GM12865 (cell line): ENCODE measurements at regions not wholly inside any gene's neighbourhood (a gene's known extent, or its start where the extent isn't known, plus 50 kb on each side); places are given as distances from the start of the nearest gene placed in this dataset.
"Not testable (repeated sequence)": the region's sequence is repeated elsewhere in the genome, so short reads cannot be mapped to it uniquely, and the experiment has no call there.

ENCODE experiments used
- DNase-seq: peaks from one replicate; pipeline ENCODE4 v3.0.0; 2010; ENCODE audit warnings: low read depth
- H3K4me3 ChIP-seq: 2 replicates; pipeline ENCODE4 v1.5.1; 2011; ENCODE audit warnings: mild to moderate bottlenecking, low read depth, low read length, control low read depth
- CTCF ChIP-seq: IDR thresholded peaks from 2 replicates; pipeline ENCODE4 v1.5.1; 2011; ENCODE audit warnings: low read length, control low read depth, low read depth, inconsistent platforms; ENCODE audit not compliant: insufficient read depth; ENCODE audit errors: missing control alignments

- not testable (repeated sequence) for DNase-seq, H3K4me3 ChIP-seq
These were observed 140.9 kb upstream of the GOLGA6L4 start for GRCh38 chr15:84094720-84095119.

- not testable (repeated sequence) for H3K4me3 ChIP-seq
- peak; percentile 32 for DNase-seq
These were observed 138.5 kb upstream of the GOLGA6L4 start for GRCh38 chr15:84097053-84097452.

- DNase-seq, result no peak
- H3K4me3 ChIP-seq, result no peak overlapping the region
- TF ChIP-seq CTCF, result no peak
These were observed 137.0 kb upstream of the GOLGA6L4 start for GRCh38 chr15:84098604-84099003.

- no peak for TF ChIP-seq CTCF
- peak; percentile 51 for DNase-seq
- H3K4me3 ChIP-seq, result no peak overlapping the region
These were observed 136.4 kb upstream of the GOLGA6L4 start for GRCh38 chr15:84099181-84099580.

GRCh38 chr15:84103345-84103744, 132.2 kb upstream of the GOLGA6L4 start:
- H3K4me3 ChIP-seq, result no peak overlapping the region
- TF ChIP-seq CTCF, result no peak
- DNase-seq, result no peak

- TF ChIP-seq CTCF, result no peak
These were observed 130.7 kb upstream of the GOLGA6L4 start for GRCh38 chr15:84104853-84105252.

GRCh38 chr15:84108728-84109127, 126.8 kb upstream of the GOLGA6L4 start:
- TF ChIP-seq CTCF, result no peak
- no peak for DNase-seq
- H3K4me3 ChIP-seq, result no peak overlapping the region

More at GRCh38 chr15:84104853-84105252, 130.7 kb upstream of the GOLGA6L4 start:
- no peak overlapping the region for H3K4me3 ChIP-seq
- no peak for DNase-seq

GRCh38 chr15:84111575-84111974, 124.0 kb upstream of the GOLGA6L4 start:
- no peak for DNase-seq
- TF ChIP-seq CTCF, result no peak
- H3K4me3 ChIP-seq, result no peak overlapping the region
